ENCODE measurements at regions not wholly inside any gene's neighbourhood (a gene's known extent, or its start where the extent isn't known, plus 50 kb on each side); places are given as distances from the start of the nearest gene placed in this dataset.

- no peaks in the 10 kb centered on the region for H3K79me2 ChIP-seq (ENCODE audit: control insufficient read depth, insufficient read depth, low read length)
- no peaks in the 10 kb centered on the region for H3K36me3 ChIP-seq (replicated peaks in 1 of 2; ENCODE audit: control extremely low read depth in 1 of 2, control insufficient read depth in 1 of 2, extremely low read depth in 1 of 2, insufficient read depth in 2 of 2, low read length in 1 of 2)
- TF ChIP-seq, protein P1, sequence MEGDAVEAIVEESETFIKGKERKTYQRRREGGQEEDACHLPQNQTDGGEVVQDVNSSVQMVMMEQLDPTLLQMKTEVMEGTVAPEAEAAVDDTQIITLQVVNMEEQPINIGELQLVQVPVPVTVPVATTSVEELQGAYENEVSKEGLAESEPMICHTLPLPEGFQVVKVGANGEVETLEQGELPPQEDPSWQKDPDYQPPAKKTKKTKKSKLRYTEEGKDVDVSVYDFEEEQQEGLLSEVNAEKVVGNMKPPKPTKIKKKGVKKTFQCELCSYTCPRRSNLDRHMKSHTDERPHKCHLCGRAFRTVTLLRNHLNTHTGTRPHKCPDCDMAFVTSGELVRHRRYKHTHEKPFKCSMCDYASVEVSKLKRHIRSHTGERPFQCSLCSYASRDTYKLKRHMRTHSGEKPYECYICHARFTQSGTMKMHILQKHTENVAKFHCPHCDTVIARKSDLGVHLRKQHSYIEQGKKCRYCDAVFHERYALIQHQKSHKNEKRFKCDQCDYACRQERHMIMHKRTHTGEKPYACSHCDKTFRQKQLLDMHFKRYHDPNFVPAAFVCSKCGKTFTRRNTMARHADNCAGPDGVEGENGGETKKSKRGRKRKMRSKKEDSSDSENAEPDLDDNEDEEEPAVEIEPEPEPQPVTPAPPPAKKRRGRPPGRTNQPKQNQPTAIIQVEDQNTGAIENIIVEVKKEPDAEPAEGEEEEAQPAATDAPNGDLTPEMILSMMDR (IDR thresholded peaks at IDR 0.05): no peak
- no peak for TF ChIP-seq EZH2 (IDR thresholded peaks at IDR 0.05; ENCODE audit: borderline replicate concordance, insufficient read depth, low read depth, low read length, poor library complexity, severe bottlenecking)
- H3K27ac ChIP-seq (ENCODE audit: low read length in 2 of 2): no peak overlapping the region
- ATAC-seq (ENCODE audit: low read depth): no peak
- intact Hi-C loops (cut with micrococcal nuclease): no loop called here
- H3K4me1 ChIP-seq (ENCODE audit: control insufficient read depth in 2 of 2, insufficient read depth in 2 of 2, low read length in 2 of 2): no peaks in the 10 kb centered on the region
- no peaks in the 10 kb centered on the region for H4K20me1 ChIP-seq (ENCODE audit: control insufficient read depth, insufficient read depth, low read length, poor library complexity, severe bottlenecking)
- no peaks in the 10 kb centered on the region for H3K27me3 ChIP-seq (replicated peaks in 1 of 4; ENCODE audit: control extremely low read depth in 1 of 4, control insufficient read depth in 3 of 4, insufficient read depth in 4 of 4, low read length in 3 of 4)
- ChIA-PET POLR2A (no interaction called here), CTCF (no interaction called here)
- H3K4me3 Mint-ChIP-seq: no peak overlapping the region
- no peak overlapping the region for H2AFZ ChIP-seq (ENCODE audit: insufficient read depth, low read depth, low read length, poor library complexity, severe bottlenecking)
- H3K27me3 Mint-ChIP-seq: no peaks in the 10 kb centered on the region
- no peak overlapping the region for H3K4me2 ChIP-seq (replicated peaks; ENCODE audit: low read depth, low read length, poor library complexity, severe bottlenecking)
- no peak for DNase-seq
- H3K9ac ChIP-seq (ENCODE audit: low read length): no peak overlapping the region
- no peaks in the 10 kb centered on the region for H3K9me3 Mint-ChIP-seq (ENCODE audit: insufficient read depth)
- H3K4me1 Mint-ChIP-seq: no peaks in the 10 kb centered on the region
- H3K4me3 ChIP-seq (ENCODE audit: control extremely low read depth in 1 of 5, extremely low read depth in 1 of 5, insufficient read depth in 1 of 5, low read depth in 2 of 5, low read length in 4 of 5): no peak overlapping the region
- H3K9me3 ChIP-seq (ENCODE audit: control extremely low read depth in 1 of 3, control insufficient read depth in 2 of 3, insufficient read depth in 1 of 3, low read length in 2 of 3): no peaks in the 10 kb centered on the region
- H3K27ac Mint-ChIP-seq: no peak overlapping the region
Measured at GRCh38 chr14:34094384-34094783, 143.5 kb upstream of the EGLN3 start.

GRCh38 chr14:34093883-34094282 lies 143.0 kb upstream of the EGLN3 start:
- intact Hi-C loops (cut with micrococcal nuclease): no loop called here
- Histone ChIP-seq H3K4me1 (ENCODE audit: control insufficient read depth in 2 of 2, insufficient read depth in 2 of 2, low read length in 2 of 2) (no peaks in the 10 kb centered on the region), H2AFZ (ENCODE audit: insufficient read depth, low read depth, low read length, poor library complexity, severe bottlenecking) (no peak overlapping the region), H3K27me3 (replicated peaks in 1 of 4; ENCODE audit: control extremely low read depth in 1 of 4, control insufficient read depth in 3 of 4, insufficient read depth in 4 of 4, low read length in 3 of 4) (no peaks in the 10 kb centered on the region), H4K20me1 (ENCODE audit: control insufficient read depth, insufficient read depth, low read length, poor library complexity, severe bottlenecking) (no peaks in the 10 kb centered on the region), H3K27ac (ENCODE audit: low read length in 2 of 2) (no peak overlapping the region), H3K9ac (ENCODE audit: low read length) (no peak overlapping the region), H3K36me3 (replicated peaks in 1 of 2; ENCODE audit: control extremely low read depth in 1 of 2, control insufficient read depth in 1 of 2, extremely low read depth in 1 of 2, insufficient read depth in 2 of 2, low read length in 1 of 2) (no peaks in the 10 kb centered on the region), H3K9me3 (ENCODE audit: control extremely low read depth in 1 of 3, control insufficient read depth in 2 of 3, insufficient read depth in 1 of 3, low read length in 2 of 3) (peaks cover 0 to 1% (median 0%) of the 10 kb centered on the region in 3 donors), H3K79me2 (ENCODE audit: control insufficient read depth, insufficient read depth, low read length) (no peaks in the 10 kb centered on the region), H3K4me3 (ENCODE audit: control extremely low read depth in 1 of 5, extremely low read depth in 1 of 5, insufficient read depth in 1 of 5, low read depth in 2 of 5, low read length in 4 of 5) (no peak overlapping the region), H3K4me2 (replicated peaks; ENCODE audit: low read depth, low read length, poor library complexity, severe bottlenecking) (no peak overlapping the region)
- DNase-seq: no peak
- Mint-ChIP-seq H3K27me3 (no peaks in the 10 kb centered on the region), H3K9me3 (ENCODE audit: insufficient read depth) (no peaks in the 10 kb centered on the region), H3K27ac (no peak overlapping the region), H3K4me1 (no peaks in the 10 kb centered on the region), H3K4me3 (no peak overlapping the region)
- TF ChIP-seq EZH2 (IDR thresholded peaks at IDR 0.05; ENCODE audit: borderline replicate concordance, insufficient read depth, low read depth, low read length, poor library complexity, severe bottlenecking): no peak
- TF ChIP-seq, protein P1 (IDR thresholded peaks at IDR 0.05): no peak
- ATAC-seq (ENCODE audit: low read depth): no peak
- ChIA-PET CTCF (no interaction called here), POLR2A (no interaction called here)
- WGBS (ENCODE audit: insufficient coverage): 90% methylated on average over 2 of the region's 3 CpGs
